Nephron progenitor cell (in vitro differentiated cells): ENCODE measurements at regions not wholly inside any gene's neighbourhood (a gene's known extent, or its start where the extent isn't known, plus 50 kb on each side); places are given as distances from the start of the nearest gene placed in this dataset.
A peak's percentile ranks its signal among the peaks of the same experiment; 100 is the strongest.
"Not testable (repeated sequence)": the region's sequence is repeated elsewhere in the genome, so short reads cannot be mapped to it uniquely, and the experiment has no call there.

Source experiments
- DNase-seq: peaks from one replicate; pipeline ENCODE4 v3.0.0; 2021
- H3K27ac Mint-ChIP-seq: 2 replicates; pipeline ENCODE4 v1.8.0; 2021; ENCODE audit warnings: mild to moderate bottlenecking, moderate library complexity, mixed read lengths
- H3K27me3 Mint-ChIP-seq: 2 replicates; pipeline ENCODE4 v1.8.0; 2021; ENCODE audit warnings: mild to moderate bottlenecking, low read depth, mixed read lengths; ENCODE audit not compliant: poor library complexity
- H3K36me3 Mint-ChIP-seq: 2 replicates; pipeline ENCODE4 v1.8.0; 2021; ENCODE audit warnings: low read depth, mixed read lengths
- H3K4me1 Mint-ChIP-seq: 2 replicates; pipeline ENCODE4 v1.8.0; 2021; ENCODE audit warnings: mixed read lengths
- H3K4me3 Mint-ChIP-seq: 2 replicates; pipeline ENCODE4 v1.8.0; 2021; ENCODE audit warnings: mild to moderate bottlenecking, moderate library complexity, mixed read lengths
- H3K9me3 Mint-ChIP-seq: 2 replicates; pipeline ENCODE4 v1.8.0; 2021; ENCODE audit warnings: mild to moderate bottlenecking, moderate library complexity, mixed read lengths
- TF ChIP-seq, protein P1 (sequence below): fragments of 200-600 bp; sonication (generic); IDR thresholded peaks from 2 replicates; pipeline ENCODE4 v1.5.0; 2021; ENCODE audit warnings: antibody characterized with exemption

DNA sequence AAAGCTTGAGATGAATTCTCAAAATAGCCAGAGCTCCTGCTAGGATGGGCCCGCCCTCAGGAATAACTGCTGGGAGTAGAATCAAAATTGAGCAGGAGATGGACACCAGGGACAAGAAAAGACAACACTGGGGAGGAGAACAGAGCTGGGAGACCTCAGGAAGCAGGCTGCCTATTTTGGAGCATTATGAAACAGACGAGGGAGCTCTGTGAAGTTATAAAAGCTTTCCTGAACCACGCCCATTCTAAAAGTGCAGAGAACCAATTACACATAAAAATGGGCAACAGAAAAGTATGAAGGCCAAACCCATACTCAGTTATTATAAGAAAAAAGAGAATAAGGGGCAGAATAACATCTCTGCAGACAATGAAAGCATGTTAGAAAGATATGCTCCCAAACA lies 213.9 kb upstream of the TRPC7 start:
- TF ChIP-seq, protein P1, sequence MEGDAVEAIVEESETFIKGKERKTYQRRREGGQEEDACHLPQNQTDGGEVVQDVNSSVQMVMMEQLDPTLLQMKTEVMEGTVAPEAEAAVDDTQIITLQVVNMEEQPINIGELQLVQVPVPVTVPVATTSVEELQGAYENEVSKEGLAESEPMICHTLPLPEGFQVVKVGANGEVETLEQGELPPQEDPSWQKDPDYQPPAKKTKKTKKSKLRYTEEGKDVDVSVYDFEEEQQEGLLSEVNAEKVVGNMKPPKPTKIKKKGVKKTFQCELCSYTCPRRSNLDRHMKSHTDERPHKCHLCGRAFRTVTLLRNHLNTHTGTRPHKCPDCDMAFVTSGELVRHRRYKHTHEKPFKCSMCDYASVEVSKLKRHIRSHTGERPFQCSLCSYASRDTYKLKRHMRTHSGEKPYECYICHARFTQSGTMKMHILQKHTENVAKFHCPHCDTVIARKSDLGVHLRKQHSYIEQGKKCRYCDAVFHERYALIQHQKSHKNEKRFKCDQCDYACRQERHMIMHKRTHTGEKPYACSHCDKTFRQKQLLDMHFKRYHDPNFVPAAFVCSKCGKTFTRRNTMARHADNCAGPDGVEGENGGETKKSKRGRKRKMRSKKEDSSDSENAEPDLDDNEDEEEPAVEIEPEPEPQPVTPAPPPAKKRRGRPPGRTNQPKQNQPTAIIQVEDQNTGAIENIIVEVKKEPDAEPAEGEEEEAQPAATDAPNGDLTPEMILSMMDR, result no peak
- no peak overlapping the region for H3K27ac Mint-ChIP-seq
- peaks cover 7% of the 10 kb centered on the region for H3K27me3 Mint-ChIP-seq
- H3K4me1 Mint-ChIP-seq, result no peaks in the 10 kb centered on the region
- no peaks in the 10 kb centered on the region for H3K36me3 Mint-ChIP-seq
- H3K4me3 Mint-ChIP-seq, result no peak overlapping the region
- no peak for DNase-seq
- no peaks in the 10 kb centered on the region for H3K9me3 Mint-ChIP-seq

- not testable (repeated sequence) for H3K4me3 Mint-ChIP-seq
These were observed 204.5 kb upstream of the TRPC7 start for GRCh38 chr5:136569875-136570274.

DNA sequence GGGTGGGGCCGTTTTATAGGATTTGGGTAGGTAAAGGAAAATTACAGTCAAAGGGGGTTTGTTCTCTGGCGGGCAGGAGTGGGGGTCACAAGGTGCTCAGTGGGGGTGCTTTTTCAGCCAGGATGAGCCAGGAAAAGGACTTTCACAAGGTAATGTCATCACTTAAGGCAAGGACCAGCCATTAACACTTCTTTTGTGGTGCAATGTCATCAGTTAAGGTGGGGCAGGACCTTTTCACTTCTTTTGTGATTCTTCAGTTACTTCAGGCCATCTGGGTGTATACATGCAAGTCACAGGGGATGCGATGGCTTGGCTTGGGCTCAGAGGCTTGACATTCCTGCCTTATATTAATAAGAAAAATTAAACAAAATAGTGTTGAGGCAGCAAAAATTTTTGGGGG lies 200.1 kb upstream of the TRPC7 start:
- H3K27ac Mint-ChIP-seq, DNase-seq, H3K9me3 Mint-ChIP-seq, H3K4me3 Mint-ChIP-seq, H3K4me1 Mint-ChIP-seq, H3K27me3 Mint-ChIP-seq, H3K36me3 Mint-ChIP-seq: not testable (repeated sequence)

More at GRCh38 chr5:136569875-136570274, 204.5 kb upstream of the TRPC7 start:
- H3K27me3 Mint-ChIP-seq, DNase-seq, H3K27ac Mint-ChIP-seq, H3K4me1 Mint-ChIP-seq, H3K36me3 Mint-ChIP-seq: not testable (repeated sequence)
- H3K9me3 Mint-ChIP-seq, result peaks cover 13% of the 10 kb centered on the region

DNA sequence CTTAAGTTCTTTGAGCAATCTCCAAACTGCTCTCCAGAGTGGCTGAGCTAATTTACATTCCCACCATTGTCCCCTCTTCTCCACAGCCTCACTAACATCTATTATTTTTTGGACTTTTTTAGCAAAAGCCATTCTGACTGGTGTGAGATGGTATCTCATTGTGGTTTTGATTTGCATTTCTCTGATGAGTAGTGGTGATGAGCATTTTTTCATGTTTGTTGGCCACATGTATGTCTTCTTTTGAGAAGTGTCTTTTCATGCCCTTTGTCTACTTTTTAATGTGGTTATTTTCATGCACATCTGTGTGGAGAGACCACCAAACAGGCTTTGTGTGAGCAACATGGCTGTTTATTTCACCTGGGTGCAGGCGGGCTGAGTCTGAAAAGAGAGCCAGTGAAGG lies 199.7 kb upstream of the TRPC7 start:
- H3K27ac Mint-ChIP-seq, H3K4me1 Mint-ChIP-seq: not testable (repeated sequence)

DNA sequence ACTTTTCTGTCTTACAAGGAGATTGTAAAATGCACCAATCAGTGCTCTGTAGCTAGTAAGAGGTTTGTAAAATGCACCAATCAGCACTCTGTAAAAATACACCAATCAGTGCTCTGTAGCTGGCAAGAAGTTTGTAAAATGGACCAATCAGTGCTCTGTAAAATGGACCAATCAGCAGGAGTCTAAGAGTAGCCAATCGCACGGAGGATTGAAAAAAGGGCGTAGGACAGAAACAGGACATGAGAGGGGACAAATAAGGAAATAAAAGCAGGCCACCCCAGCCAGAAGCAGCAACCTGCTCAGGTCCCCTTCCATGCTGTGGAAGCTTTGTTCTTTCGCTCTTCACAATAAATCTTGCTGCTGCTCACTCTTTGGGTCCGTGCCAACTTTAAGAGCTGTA lies 199.1 kb upstream of the TRPC7 start:
- not testable (repeated sequence) for H3K36me3 Mint-ChIP-seq, H3K27ac Mint-ChIP-seq, DNase-seq, H3K4me3 Mint-ChIP-seq, H3K4me1 Mint-ChIP-seq, H3K27me3 Mint-ChIP-seq, H3K9me3 Mint-ChIP-seq

More for the DNA sequence above, 199.7 kb upstream of the TRPC7 start:
- not testable (repeated sequence) for H3K36me3 Mint-ChIP-seq, DNase-seq, H3K9me3 Mint-ChIP-seq, H3K27me3 Mint-ChIP-seq, H3K4me3 Mint-ChIP-seq

- no peak for DNase-seq
- H3K27me3 Mint-ChIP-seq, result no peaks in the 10 kb centered on the region
- H3K27ac Mint-ChIP-seq, result no peak overlapping the region
- TF ChIP-seq, protein P1, result no peak
- H3K4me3 Mint-ChIP-seq, result no peak overlapping the region
- H3K4me1 Mint-ChIP-seq, result peaks cover 7% of the 10 kb centered on the region
- no peaks in the 10 kb centered on the region for H3K36me3 Mint-ChIP-seq
- no peaks in the 10 kb centered on the region for H3K9me3 Mint-ChIP-seq
These were observed 198.1 kb upstream of the TRPC7 start for GRCh38 chr5:136563489-136563888.

- no peak for DNase-seq
- Mint-ChIP-seq H3K27ac (no peak overlapping the region), H3K9me3 (peaks cover 3% of the 10 kb centered on the region), H3K27me3 (no peaks in the 10 kb centered on the region), H3K36me3 (peaks cover 2% of the 10 kb centered on the region), H3K4me1 (peaks cover 7% of the 10 kb centered on the region), H3K4me3 (no peak overlapping the region)
- TF ChIP-seq, protein P1, result no peak
These were observed 194.8 kb upstream of the TRPC7 start for GRCh38 chr5:136560126-136560525.

DNA sequence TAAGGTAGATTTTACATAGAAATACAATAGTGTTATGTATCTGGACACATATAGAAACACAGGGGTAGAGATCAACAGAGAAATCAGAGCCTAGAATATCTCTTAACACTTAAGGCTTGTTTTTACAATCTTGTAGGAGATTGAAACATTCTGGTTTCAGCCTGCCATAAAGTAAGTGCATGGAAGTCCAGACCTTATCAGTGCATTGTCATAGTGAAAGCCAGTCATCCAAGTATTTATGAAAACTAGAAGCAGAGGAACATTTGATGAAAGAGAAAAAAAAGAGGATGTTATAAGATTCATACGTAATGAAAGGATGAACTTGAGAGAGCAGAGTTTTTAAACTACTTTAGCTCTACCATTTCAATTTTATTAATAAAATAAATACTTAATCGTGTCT lies 194.3 kb upstream of the TRPC7 start:
- DNase-seq, result no peak
- Mint-ChIP-seq H3K36me3 (peaks cover 3% of the 10 kb centered on the region), H3K27ac (peak overlapping the region; percentile 8), H3K4me3 (no peak overlapping the region), H3K4me1 (peaks cover 7% of the 10 kb centered on the region), H3K9me3 (peaks cover 8% of the 10 kb centered on the region), H3K27me3 (no peaks in the 10 kb centered on the region)
- TF ChIP-seq, protein P1, result no peak

DNA sequence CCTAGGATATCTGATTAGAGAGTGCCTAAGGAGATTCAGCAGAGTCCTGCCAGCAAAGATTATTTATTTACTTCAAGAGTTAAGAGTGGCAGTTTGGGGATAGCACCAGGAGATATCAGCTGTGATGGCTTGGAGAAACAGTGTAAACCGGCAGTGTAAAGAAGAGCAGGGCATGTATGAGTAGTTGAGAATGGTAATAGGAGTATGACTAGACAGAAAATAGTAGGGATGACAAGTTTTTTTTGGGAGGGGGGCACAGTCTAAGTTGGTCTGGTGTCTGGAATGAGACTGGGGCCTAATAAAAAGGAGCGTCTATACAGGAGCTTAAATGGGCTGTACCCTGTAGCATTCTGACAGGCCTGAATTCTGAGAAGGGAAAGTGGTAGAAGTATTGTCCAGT lies 181.8 kb upstream of the TRPC7 start:
- not testable (repeated sequence) for H3K27ac Mint-ChIP-seq, H3K36me3 Mint-ChIP-seq, DNase-seq, H3K9me3 Mint-ChIP-seq, H3K4me3 Mint-ChIP-seq, H3K4me1 Mint-ChIP-seq
- H3K27me3 Mint-ChIP-seq, result peaks cover 18% of the 10 kb centered on the region

DNA sequence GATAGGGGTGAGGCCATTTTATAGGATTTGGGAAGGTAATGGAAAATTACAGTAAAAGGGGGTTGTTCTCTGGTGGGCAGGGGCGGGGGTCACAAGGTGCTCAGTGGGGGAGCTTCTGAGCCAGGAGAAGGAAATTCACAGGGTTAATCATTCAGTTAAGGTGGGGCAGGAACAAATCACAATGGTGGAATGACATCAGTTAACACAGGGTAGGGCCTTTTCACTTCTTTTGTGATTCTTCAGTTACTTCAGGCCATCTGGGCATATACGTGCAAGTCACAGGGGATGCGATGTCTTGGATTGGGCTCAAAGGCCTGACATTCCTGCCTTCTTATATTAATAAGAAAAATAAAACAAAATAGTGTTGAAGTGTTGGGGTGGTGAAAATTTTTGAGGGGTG lies 181.1 kb upstream of the TRPC7 start:
- peaks cover 15% of the 10 kb centered on the region for H3K27me3 Mint-ChIP-seq
- H3K9me3 Mint-ChIP-seq, DNase-seq, H3K36me3 Mint-ChIP-seq, H3K27ac Mint-ChIP-seq, H3K4me1 Mint-ChIP-seq, H3K4me3 Mint-ChIP-seq: not testable (repeated sequence)

DNA sequence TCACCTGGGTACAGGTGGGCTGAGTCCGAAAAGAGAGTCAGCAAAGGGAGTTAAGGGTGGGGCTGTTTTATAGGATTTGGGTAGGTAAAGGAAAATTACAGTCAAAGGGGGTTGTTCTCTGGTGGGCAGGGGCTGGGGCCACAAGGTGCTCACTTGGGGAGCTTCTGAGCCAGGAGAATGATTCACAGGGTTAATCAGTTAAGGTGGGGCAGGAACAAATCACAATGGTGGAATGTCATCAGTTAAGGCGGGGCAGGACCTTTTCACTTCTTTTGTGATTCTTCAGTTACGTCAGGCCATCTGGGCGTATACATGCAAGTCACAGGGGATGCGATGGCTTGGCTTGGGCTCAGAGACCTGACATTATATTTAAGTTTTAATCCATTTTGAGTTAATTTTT lies 179.7 kb upstream of the TRPC7 start:
- H3K36me3 Mint-ChIP-seq, DNase-seq, H3K4me1 Mint-ChIP-seq, H3K27me3 Mint-ChIP-seq, H3K9me3 Mint-ChIP-seq, H3K4me3 Mint-ChIP-seq, H3K27ac Mint-ChIP-seq: not testable (repeated sequence)
